ENCODE measurements at regions not wholly inside any gene's neighbourhood (a gene's known extent, or its start where the extent isn't known, plus 50 kb on each side); places are given as distances from the start of the nearest gene placed in this dataset.

- no peaks in the 10 kb centered on the region for H3K9me3 Mint-ChIP-seq
- ATAC-seq (no peak), DNase-seq (ENCODE audit: low spot score in 2 of 2) (no peak)
- H3K27ac Mint-ChIP-seq: no peak overlapping the region
- no peaks in the 10 kb centered on the region for H3K36me3 Mint-ChIP-seq
Observed at GRCh38 chr2:40723194-40723593, 271.3 kb upstream of the SLC8A1 start.

DNA sequence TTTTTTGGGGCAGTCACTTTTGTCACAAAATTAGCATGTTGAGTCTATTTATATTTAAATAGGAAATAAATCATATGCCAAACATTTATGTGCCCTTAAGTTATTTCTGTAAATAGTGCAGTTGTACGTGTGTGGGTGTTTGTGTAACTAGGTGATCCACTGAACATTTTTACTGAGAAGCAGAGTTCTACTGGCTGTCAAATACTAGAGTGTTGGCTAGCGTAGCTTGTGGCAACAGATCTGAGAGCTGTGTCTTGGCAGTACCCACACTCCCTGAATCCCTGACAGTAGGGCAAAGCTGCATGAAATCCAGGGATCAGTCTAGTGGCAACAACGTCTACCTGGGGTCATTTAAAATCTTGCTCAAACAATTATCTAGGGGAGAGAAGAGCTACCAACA is 273.1 kb upstream of the SLC8A1 start:
- no peak overlapping the region for H3K27ac Mint-ChIP-seq
- H3K9me3 Mint-ChIP-seq: no peaks in the 10 kb centered on the region
- DNase-seq (ENCODE audit: low spot score in 2 of 2) (no peak), ATAC-seq (no peak)
- H3K36me3 Mint-ChIP-seq: no peaks in the 10 kb centered on the region

DNA sequence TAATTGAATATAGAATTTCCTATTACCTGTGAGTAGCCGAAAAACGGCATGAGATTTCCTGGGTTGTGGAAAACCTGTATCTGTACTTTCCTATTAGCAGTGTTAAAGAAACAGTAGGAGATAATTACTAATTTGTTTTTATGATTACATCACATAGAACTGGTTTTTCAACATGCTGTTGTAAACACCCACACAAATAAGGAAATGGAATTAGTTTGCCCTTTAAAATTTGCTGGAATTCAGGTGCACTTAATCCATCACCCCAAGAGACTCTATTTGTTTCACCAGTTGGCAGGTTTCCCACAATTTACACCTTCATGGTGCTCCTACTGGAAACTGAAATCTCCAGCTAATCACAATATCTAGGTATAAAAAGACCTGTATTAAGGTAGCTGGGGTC is 274.1 kb upstream of the SLC8A1 start:
- no peak for ATAC-seq

DNA sequence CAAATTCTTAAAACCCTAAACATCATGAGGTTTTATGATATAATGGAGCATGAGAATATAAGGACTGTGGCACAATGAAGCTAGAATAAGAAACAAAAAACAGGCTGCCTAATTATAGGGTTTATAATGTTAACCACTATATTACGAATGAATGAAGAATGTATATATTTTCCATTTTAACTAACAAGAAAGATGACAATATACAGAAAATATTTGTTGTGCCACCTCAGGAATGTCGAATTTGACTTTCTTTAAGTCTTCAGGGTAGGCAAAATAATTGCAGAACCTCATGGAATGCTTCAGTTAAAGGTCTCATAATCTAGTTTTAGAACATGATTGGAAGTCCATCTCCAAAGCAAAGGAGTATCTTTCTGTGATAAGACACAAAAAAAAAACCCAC is 282.9 kb upstream of the SLC8A1 start:
- DNase-seq (ENCODE audit: low spot score in 2 of 2) (no peak), ATAC-seq (no peak)
- H3K27ac Mint-ChIP-seq: no peak overlapping the region
- H3K36me3 Mint-ChIP-seq: no peaks in the 10 kb centered on the region
- H3K9me3 Mint-ChIP-seq: peaks cover 0 to 6% of the 10 kb centered on the region in 2 donors

More for the DNA sequence above, 274.1 kb upstream of the SLC8A1 start:
- Mint-ChIP-seq H3K27ac (no peak overlapping the region), H3K9me3 (no peaks in the 10 kb centered on the region), H3K36me3 (no peaks in the 10 kb centered on the region)
- no peak for DNase-seq (ENCODE audit: low spot score in 2 of 2)

DNA sequence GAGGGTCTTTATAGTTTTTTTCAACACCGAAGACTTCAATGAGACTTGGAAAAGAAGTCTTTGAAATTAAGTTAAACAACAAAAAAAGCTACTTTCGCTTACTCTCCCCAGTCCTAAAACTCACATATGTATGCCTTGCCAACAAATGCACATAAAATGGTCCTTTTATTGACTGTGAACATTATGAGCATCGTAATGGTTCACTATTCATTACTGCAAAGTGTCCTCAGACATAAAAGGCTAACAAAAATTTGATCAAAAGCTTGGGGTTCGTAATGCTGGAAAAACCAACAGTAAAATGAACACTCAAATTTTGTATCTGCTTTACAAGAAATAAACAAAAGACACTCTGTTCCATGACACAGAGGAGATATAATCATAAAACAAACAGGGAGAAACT is 285.3 kb upstream of the SLC8A1 start:
- H3K36me3 Mint-ChIP-seq: no peaks in the 10 kb centered on the region
- peaks cover 0 to 6% of the 10 kb centered on the region in 2 donors for H3K9me3 Mint-ChIP-seq
- DNase-seq (ENCODE audit: low spot score in 2 of 2) (no peak), ATAC-seq (no peak)
- no peak overlapping the region for H3K27ac Mint-ChIP-seq

DNA sequence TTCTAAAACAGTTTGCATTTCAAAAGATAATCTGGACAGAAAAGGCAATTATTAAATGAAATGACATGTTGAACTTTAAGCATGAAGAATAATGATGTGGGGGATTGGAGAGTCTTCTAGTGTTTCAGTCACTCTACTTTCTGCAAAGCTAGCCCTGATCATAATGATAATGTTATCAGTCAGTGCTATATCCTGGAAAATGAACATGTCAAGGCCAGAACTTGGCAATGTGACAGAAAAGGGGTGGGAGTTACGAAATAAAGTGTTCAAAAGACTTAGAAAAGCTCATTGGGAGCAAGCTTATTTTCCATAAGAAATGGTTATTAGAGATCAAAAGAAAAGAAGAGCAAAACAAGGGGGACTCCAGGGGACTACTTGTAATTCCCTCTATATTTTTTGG is 288.5 kb upstream of the SLC8A1 start:
- Mint-ChIP-seq H3K27ac (no peak overlapping the region), H3K9me3 (peaks cover 0 to 6% of the 10 kb centered on the region in 2 donors), H3K36me3 (no peaks in the 10 kb centered on the region)
- no peak for DNase-seq (ENCODE audit: low spot score in 2 of 2)
- no peak for ATAC-seq

DNA sequence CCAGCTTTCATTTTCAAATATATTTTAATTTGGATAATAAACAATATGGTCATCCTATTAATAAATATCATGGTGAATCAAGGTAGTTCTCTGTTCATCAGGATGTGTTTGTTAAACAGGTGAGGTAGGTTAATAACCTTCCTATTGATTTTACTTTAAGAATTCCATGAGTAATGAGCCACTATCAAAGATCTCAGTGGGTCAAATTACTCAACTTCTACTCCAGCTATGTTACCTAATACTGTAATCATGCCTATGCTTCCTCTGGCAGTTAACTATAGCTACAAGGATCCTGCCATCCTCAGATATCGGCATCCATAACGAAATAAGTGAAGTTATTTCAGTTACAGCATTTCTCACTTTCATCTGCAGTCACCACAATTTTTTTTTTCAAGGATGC is 289.6 kb upstream of the SLC8A1 start:
- Mint-ChIP-seq H3K36me3 (no peaks in the 10 kb centered on the region), H3K27ac (no peak overlapping the region), H3K9me3 (peaks cover 0 to 6% of the 10 kb centered on the region in 2 donors)
- DNase-seq (ENCODE audit: low spot score in 2 of 2) (no peak), ATAC-seq (no peak)

DNA sequence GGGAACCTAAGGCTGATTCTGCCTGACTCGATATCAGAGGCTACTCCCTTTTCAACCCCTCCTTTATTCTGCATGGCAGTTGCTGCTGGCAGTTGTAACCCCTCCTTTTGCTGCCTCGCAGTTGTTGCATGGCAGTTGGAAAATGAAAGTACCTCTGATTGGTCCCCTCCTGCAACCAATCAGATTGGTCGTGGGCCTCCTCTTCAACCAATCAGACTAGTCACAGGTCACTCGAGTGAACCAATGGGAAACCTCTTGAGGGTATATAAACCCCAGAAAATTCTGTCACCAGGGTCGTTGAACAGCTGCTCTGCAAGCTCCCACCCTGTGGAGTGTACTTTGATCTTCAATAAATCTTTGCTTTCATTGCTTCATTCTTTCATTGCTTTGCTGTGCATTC is 294.3 kb upstream of the SLC8A1 start:
- no peaks in the 10 kb centered on the region for H3K36me3 Mint-ChIP-seq
- H3K9me3 Mint-ChIP-seq: no peaks in the 10 kb centered on the region
- ATAC-seq (no peak), DNase-seq (ENCODE audit: low spot score in 2 of 2) (no peak)
- H3K27ac Mint-ChIP-seq: no peak overlapping the region

- Mint-ChIP-seq H3K27ac (no peak overlapping the region), H3K36me3 (no peaks in the 10 kb centered on the region), H3K9me3 (no peaks in the 10 kb centered on the region)
- ATAC-seq (no peak), DNase-seq (ENCODE audit: low spot score in 2 of 2) (no peak)
Observed at GRCh38 chr2:40751981-40752380, 300.1 kb upstream of the SLC8A1 start.

DNA sequence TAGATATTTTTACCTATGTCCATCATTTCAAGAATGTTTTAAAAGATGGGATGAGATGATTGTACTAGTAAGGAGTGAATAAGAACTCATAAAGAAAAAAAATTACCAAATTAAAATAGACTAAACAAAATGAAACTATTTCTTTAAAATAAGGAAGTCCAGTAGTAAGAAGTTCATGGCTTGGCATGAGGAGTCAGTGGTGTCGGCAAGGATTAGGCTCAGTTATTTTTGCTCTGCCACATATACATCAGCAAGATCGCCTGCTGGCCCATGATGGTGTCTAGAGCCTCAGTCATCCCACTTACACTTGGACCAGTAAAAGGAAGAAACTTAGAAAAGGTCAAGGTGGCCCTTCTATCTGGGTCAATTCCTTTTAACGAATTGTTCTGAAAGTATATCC is 300.9 kb upstream of the SLC8A1 start:
- ATAC-seq: no peak
- H3K36me3 Mint-ChIP-seq: no peaks in the 10 kb centered on the region
- H3K9me3 Mint-ChIP-seq: no peaks in the 10 kb centered on the region
- no peak overlapping the region for H3K27ac Mint-ChIP-seq
- no peak for DNase-seq (ENCODE audit: low spot score in 2 of 2)

GRCh38 chr2:40754912-40755311 is 303.0 kb upstream of the SLC8A1 start:
- ATAC-seq (no peak), DNase-seq (ENCODE audit: low spot score in 2 of 2) (no peak)
- Mint-ChIP-seq H3K36me3 (no peaks in the 10 kb centered on the region), H3K9me3 (no peaks in the 10 kb centered on the region), H3K27ac (no peak overlapping the region)

GRCh38 chr2:40758401-40759155 is 306.7 kb upstream of the SLC8A1 start:
- ATAC-seq (no peak), DNase-seq (ENCODE audit: low spot score in 2 of 2) (no peak)
- H3K27ac Mint-ChIP-seq: no peak overlapping the region
- H3K9me3 Mint-ChIP-seq: peaks cover 0 to 4% of the 10 kb centered on the region in 2 donors
- H3K36me3 Mint-ChIP-seq: no peaks in the 10 kb centered on the region

DNA sequence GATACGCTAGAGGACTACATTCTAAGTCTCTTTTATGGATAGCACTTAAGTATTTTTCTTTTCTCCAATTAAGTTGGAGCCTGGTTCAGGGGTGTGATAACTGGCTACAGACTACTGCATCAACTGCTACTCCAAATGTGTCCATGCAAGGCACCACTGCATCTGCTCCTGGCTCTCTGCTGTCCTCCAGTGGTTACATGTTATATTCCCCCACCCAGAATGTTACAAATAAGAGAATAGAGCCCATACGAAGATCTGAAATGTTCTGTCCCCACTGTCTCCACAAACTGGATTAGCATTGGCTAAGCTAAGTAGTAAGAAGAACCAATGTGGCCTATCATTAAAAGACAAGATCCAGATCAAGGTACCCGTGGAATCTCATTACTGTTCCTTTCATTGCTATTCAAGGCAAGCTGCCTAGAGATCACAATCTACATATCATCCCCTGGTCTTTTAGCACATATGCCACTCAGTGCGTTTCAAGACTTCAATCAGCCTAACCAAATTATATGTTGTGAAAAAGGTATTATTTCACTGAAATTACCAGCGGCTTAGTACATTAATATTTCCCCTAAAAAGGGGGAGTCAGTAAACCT is 308.3 kb upstream of the SLC8A1 start:
- Mint-ChIP-seq H3K27ac (no peak overlapping the region), H3K36me3 (no peaks in the 10 kb centered on the region), H3K9me3 (peaks cover 0 to 5% of the 10 kb centered on the region in 2 donors)
- ATAC-seq: peak in 1 of 2 donors; percentile 28
- DNase-seq (ENCODE audit: low spot score in 2 of 2): no peak

DNA sequence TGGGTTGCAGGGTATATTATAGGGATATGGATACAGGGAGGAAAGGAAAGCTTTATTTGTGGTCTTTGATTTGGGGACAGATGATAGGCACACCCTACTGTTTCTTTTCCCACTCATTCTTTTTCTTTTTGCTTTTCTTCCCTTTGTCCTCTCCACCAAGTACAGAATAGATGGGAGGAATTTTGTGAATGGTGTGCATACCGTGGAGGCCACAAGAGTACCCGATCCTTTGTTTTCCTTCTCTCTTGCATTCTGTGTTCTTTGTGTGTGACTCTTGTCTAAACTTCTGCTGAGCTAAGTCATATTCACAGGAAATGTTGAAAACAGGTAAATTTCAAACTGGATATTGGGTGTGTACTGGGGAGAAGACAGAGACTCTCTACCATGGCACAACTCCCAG is 321.4 kb upstream of the SLC8A1 start:
- Mint-ChIP-seq H3K9me3 (peaks cover 0 to 4% of the 10 kb centered on the region in 2 donors), H3K36me3 (no peaks in the 10 kb centered on the region), H3K27ac (no peak overlapping the region)
- ATAC-seq (no peak), DNase-seq (ENCODE audit: low spot score in 2 of 2) (no peak)

GRCh38 chr2:40783704-40784103 is 331.8 kb upstream of the SLC8A1 start:
- DNase-seq (ENCODE audit: low spot score in 2 of 2) (no peak), ATAC-seq (no peak)
- Mint-ChIP-seq H3K9me3 (peaks cover 5 to 14% of the 10 kb centered on the region in 2 donors), H3K36me3 (no peaks in the 10 kb centered on the region), H3K27ac (no peak overlapping the region)

GRCh38 chr2:40786636-40787035 is 334.7 kb upstream of the SLC8A1 start:
- peaks cover 0 to 6% of the 10 kb centered on the region in 2 donors for H3K9me3 Mint-ChIP-seq
- no peak for ATAC-seq

DNA sequence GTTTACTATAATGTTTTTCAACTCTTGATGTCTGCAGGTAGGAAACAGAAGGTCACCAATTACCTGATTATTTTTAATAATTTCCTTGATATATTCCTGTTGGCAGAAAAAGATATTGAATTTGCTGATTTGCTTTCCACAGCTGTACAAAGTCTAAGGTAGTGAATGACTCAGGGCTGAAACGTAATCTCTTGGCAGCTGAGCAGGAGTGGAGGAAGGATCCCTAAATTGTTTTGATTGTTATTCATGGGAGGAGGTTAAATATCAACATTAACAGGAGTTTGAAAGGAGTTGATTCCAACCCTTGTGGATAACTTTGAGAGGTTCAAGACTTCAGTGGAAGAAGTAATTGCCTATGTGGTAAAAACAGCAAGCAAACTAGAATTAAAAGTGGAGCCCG is 345.2 kb upstream of the SLC8A1 start:
- Mint-ChIP-seq H3K9me3 (no peaks in the 10 kb centered on the region), H3K36me3 (no peaks in the 10 kb centered on the region), H3K27ac (no peak overlapping the region)
- no peak for DNase-seq (ENCODE audit: low spot score in 2 of 2)
- ATAC-seq: no peak

More at GRCh38 chr2:40786636-40787035, 334.7 kb upstream of the SLC8A1 start:
- DNase-seq (ENCODE audit: low spot score in 2 of 2): no peak
- Mint-ChIP-seq H3K36me3 (no peaks in the 10 kb centered on the region), H3K27ac (no peak overlapping the region)

DNA sequence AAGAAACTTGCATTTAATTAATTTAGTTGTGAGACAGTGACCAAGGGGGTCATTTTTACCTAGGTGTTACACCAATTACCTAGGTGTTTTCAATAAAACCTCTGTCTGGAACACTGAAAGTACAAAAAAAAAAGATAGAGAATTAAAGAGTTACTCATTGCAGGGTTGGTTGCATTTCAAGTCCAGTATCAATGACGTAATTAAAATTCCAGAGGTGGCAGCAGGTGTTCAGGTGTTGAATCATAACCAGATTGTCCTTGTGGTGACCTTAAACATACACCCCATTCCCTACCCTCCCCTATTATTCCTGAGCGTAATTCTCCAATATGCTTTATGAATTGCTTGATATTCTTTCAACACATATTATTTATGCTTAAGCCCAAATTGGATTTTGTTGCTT is 352.0 kb upstream of the SLC8A1 start:
- no peaks in the 10 kb centered on the region for H3K36me3 Mint-ChIP-seq
- DNase-seq (ENCODE audit: low spot score in 2 of 2) (no peak), ATAC-seq (no peak)
- no peak overlapping the region for H3K27ac Mint-ChIP-seq
- no peaks in the 10 kb centered on the region for H3K9me3 Mint-ChIP-seq
